Osteoblast (primary cell): ENCODE measurements at regions not wholly inside any gene's neighbourhood (a gene's known extent, or its start where the extent isn't known, plus 50 kb on each side); places are given as distances from the start of the nearest gene placed in this dataset.
"Not testable (repeated sequence)": the region's sequence is repeated elsewhere in the genome, so short reads cannot be mapped to it uniquely, and the experiment has no call there.

Experiments
- DNase-seq: peaks from one replicate; pipeline ENCODE4 v3.0.0; 2011; ENCODE audit warnings: low spot score, mixed read lengths; ENCODE audit not compliant: insufficient read length; ENCODE audit errors: missing footprints
- H2AFZ ChIP-seq: 2 replicates; pipeline ENCODE4 v1.6.0; 2011; ENCODE audit warnings: mild to moderate bottlenecking, low read length
- H3K27ac ChIP-seq: 2 replicates; pipeline ENCODE4 v1.5.1; 2011; ENCODE audit warnings: mild to moderate bottlenecking, low read depth, low read length, moderate library complexity
- H3K27me3 ChIP-seq: 2 replicates; pipeline ENCODE4 v1.6.0; 2012; ENCODE audit warnings: mild to moderate bottlenecking, control low read depth, inconsistent platforms, low read length, moderate library complexity; ENCODE audit not compliant: insufficient read depth
- H3K36me3 ChIP-seq: 2 replicates; pipeline ENCODE4 v1.5.1; 2011; ENCODE audit warnings: mild to moderate bottlenecking, low read length, control low read depth, moderate library complexity; ENCODE audit not compliant: insufficient read depth
- H3K4me1 ChIP-seq: 2 replicates; pipeline ENCODE4 v1.5.1; 2011; ENCODE audit warnings: mild to moderate bottlenecking, low read length, control low read depth, moderate library complexity; ENCODE audit not compliant: insufficient read depth
- H3K4me2 ChIP-seq: 2 replicates; pipeline ENCODE4 v1.6.0; 2011; ENCODE audit warnings: mild to moderate bottlenecking, low read length; ENCODE audit not compliant: insufficient read depth
- H3K4me3 ChIP-seq: fragments of 200-600 bp; sonication (generic); 3 replicates; pipeline ENCODE4 v1.5.1; 2012; ENCODE audit warnings: mild to moderate bottlenecking, low read length, inconsistent platforms; ENCODE audit not compliant: insufficient read depth
- H3K79me2 ChIP-seq: 2 replicates; pipeline ENCODE4 v1.6.0; 2012; ENCODE audit warnings: mild to moderate bottlenecking, low read length, control low read depth, inconsistent platforms; ENCODE audit not compliant: insufficient read depth
- H3K9me3 ChIP-seq: 2 replicates; pipeline ENCODE4 v1.5.1; 2011; ENCODE audit warnings: low read depth, low read length, control low read depth
- H4K20me1 ChIP-seq: 2 replicates; pipeline ENCODE4 v1.6.0; 2012; ENCODE audit warnings: mild to moderate bottlenecking, low read length, control low read depth; ENCODE audit not compliant: insufficient read depth
- TF ChIP-seq, protein P1 (sequence below): IDR thresholded peaks from 2 replicates; pipeline ENCODE4 v1.5.1; 2011; ENCODE audit warnings: mild to moderate bottlenecking, low read depth, low read length, moderate library complexity; ENCODE audit errors: extremely low read depth

DNA sequence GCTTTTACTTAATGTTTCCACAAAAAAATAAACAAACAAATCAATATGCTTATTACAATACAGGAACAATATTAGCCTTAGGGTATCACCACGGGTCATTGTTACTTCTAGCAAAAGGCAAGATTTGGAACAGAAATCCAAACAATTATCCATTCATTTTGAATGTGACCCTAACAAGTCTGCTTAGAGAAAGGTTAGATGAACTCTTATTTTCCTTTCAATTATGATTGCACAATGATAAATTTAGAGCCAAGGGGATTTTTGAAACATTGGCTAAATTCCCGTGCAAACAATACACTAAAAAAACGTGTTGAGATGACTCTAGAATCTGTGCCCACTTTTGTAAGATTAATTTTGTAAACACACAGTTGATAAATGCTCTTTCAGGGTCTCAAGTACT lies 474.7 kb downstream of the PCDH7 start:
- no peak overlapping the region for H3K4me2 ChIP-seq
- no peaks in the 10 kb centered on the region for H3K9me3 ChIP-seq
- H3K36me3 ChIP-seq, result no peaks in the 10 kb centered on the region
- no peaks in the 10 kb centered on the region for H4K20me1 ChIP-seq
- H2AFZ ChIP-seq, result no peak overlapping the region
- no peaks in the 10 kb centered on the region for H3K4me1 ChIP-seq
- H3K27me3 ChIP-seq, result no peaks in the 10 kb centered on the region
- TF ChIP-seq, protein P1, sequence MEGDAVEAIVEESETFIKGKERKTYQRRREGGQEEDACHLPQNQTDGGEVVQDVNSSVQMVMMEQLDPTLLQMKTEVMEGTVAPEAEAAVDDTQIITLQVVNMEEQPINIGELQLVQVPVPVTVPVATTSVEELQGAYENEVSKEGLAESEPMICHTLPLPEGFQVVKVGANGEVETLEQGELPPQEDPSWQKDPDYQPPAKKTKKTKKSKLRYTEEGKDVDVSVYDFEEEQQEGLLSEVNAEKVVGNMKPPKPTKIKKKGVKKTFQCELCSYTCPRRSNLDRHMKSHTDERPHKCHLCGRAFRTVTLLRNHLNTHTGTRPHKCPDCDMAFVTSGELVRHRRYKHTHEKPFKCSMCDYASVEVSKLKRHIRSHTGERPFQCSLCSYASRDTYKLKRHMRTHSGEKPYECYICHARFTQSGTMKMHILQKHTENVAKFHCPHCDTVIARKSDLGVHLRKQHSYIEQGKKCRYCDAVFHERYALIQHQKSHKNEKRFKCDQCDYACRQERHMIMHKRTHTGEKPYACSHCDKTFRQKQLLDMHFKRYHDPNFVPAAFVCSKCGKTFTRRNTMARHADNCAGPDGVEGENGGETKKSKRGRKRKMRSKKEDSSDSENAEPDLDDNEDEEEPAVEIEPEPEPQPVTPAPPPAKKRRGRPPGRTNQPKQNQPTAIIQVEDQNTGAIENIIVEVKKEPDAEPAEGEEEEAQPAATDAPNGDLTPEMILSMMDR, result no peak
- no peaks in the 10 kb centered on the region for H3K79me2 ChIP-seq
- no peak for DNase-seq
- no peak overlapping the region for H3K4me3 ChIP-seq
- H3K27ac ChIP-seq, result no peak overlapping the region

DNA sequence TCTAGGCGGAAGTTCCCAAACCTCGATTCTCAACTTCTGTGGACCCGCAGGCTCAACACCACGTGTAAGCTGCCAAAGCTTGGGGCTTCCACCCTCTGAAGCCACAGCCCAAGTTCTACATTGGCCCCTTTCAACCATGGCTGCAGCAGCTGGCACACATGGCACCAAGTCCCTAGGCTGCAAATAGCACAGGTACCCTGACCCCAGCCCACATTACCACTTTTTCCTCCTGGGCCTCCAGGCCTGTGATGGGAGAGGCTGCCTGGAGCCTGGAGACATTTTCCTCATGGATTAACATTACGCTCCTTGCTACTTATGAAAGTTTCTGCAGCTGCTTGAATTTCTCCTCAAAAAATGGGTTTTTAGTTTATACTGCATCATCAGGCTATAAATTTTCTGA lies 479.5 kb downstream of the PCDH7 start:
- Histone ChIP-seq H3K4me3 (no peak overlapping the region), H3K4me1 (no peaks in the 10 kb centered on the region), H3K4me2 (no peak overlapping the region), H4K20me1 (no peaks in the 10 kb centered on the region), H3K27ac (no peak overlapping the region), H3K27me3 (no peaks in the 10 kb centered on the region), H3K36me3 (no peaks in the 10 kb centered on the region), H3K9me3 (no peaks in the 10 kb centered on the region), H2AFZ (no peak overlapping the region), H3K79me2 (no peaks in the 10 kb centered on the region)
- TF ChIP-seq, protein P1, result no peak
- DNase-seq, result no peak

DNA sequence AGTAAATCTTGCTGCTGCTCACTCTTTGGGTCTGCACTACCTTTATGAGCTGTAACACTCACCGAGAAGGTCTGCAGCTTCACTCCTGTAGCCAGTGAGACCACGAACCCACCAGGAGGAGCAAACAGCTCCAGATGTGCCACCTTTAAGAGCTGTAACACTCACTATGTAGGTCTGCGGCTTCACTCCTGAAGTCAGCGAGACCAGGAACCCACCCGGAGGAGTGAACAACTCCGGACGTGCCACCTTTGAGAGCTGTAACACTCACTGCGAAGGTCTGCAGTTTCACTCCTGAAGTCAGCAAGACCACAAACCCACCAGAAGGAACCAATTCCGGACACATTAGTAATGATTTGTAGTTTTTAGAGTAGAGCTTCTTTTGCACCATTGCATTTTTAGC lies 481.9 kb downstream of the PCDH7 start:
- H2AFZ ChIP-seq, H3K9me3 ChIP-seq, H4K20me1 ChIP-seq, DNase-seq, H3K4me2 ChIP-seq, H3K79me2 ChIP-seq, H3K27ac ChIP-seq, H3K36me3 ChIP-seq, H3K4me3 ChIP-seq, H3K27me3 ChIP-seq, H3K4me1 ChIP-seq: not testable (repeated sequence)

DNA sequence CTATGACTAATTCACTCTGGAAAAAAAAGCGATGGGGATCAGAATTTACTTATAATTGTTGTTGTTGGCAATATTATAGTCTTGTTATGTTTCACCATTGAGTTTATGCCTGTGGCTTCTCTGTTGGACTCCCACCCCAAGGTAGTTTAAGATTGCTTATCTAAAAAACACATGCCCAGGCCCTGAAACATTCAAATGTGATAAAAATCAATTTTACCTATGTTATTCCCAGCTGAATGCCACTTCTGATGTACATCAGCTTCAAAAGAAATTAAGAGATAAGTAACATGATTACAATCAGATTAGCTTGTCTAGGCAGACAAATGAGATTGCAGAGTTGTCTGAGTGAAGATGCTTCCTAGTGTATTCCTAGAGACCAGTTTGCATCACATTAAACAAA lies 484.7 kb downstream of the PCDH7 start:
- Histone ChIP-seq H2AFZ (no peak overlapping the region), H3K9me3 (no peaks in the 10 kb centered on the region), H3K79me2 (no peaks in the 10 kb centered on the region), H4K20me1 (no peaks in the 10 kb centered on the region), H3K4me2 (no peak overlapping the region), H3K27me3 (no peaks in the 10 kb centered on the region), H3K36me3 (no peaks in the 10 kb centered on the region), H3K4me3 (no peak overlapping the region), H3K27ac (no peak overlapping the region), H3K4me1 (no peaks in the 10 kb centered on the region)
- TF ChIP-seq, protein P1, result no peak
- DNase-seq, result no peak

DNA sequence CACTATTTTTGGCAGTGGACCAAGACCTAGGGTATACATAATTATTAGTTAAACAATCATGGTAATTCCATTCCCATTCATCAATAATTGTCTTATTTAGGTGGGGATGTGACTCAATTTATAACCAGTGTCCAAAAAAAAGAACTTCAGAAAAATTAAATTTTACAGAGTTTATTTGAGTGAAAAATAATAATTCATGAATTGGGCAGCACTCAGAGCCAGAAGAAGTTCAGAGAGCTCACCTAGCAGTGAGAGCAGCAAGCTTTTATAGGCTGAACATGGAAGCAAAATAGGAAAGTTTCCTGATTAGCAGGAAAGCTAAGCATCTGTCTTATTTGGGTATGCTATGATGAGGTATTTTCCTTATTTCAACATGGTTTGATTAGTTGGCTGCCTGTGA lies 500.8 kb downstream of the PCDH7 start:
- Histone ChIP-seq H3K79me2 (no peaks in the 10 kb centered on the region), H3K4me1 (no peaks in the 10 kb centered on the region), H3K27me3 (no peaks in the 10 kb centered on the region), H2AFZ (no peak overlapping the region), H3K9me3 (peaks cover 2% of the 10 kb centered on the region), H3K36me3 (no peaks in the 10 kb centered on the region), H3K4me2 (no peak overlapping the region), H3K4me3 (no peak overlapping the region), H4K20me1 (no peaks in the 10 kb centered on the region), H3K27ac (no peak overlapping the region)
- TF ChIP-seq, protein P1, result no peak
- DNase-seq, result no peak
